Activated naive CD8-positive, alpha-beta T cell (primary cell): ENCODE measurements at regions not wholly inside any gene's neighbourhood (a gene's known extent, or its start where the extent isn't known, plus 50 kb on each side); places are given as distances from the start of the nearest gene placed in this dataset.
A peak's percentile ranks its signal among the peaks of the same experiment; 100 is the strongest.

Source experiments
- H3K27ac Mint-ChIP-seq: one replicate; pipeline ENCODE4 v1.8.0; 2021; ENCODE audit warnings: mixed read lengths
- H3K27me3 Mint-ChIP-seq: one replicate; pipeline ENCODE4 v1.8.0; 2021; ENCODE audit warnings: mixed read lengths
- H3K36me3 Mint-ChIP-seq: one replicate; pipeline ENCODE4 v1.8.0; 2021; ENCODE audit warnings: mixed read lengths
- H3K4me1 Mint-ChIP-seq: one replicate; pipeline ENCODE4 v1.8.0; 2021; ENCODE audit warnings: low read depth, mixed read lengths
- H3K4me3 Mint-ChIP-seq: one replicate; pipeline ENCODE4 v1.8.0; 2021; ENCODE audit warnings: mild to moderate bottlenecking, mixed read lengths
- H3K9me3 Mint-ChIP-seq: one replicate; pipeline ENCODE4 v1.8.0; 2021; ENCODE audit warnings: low read depth, mixed read lengths

DNA sequence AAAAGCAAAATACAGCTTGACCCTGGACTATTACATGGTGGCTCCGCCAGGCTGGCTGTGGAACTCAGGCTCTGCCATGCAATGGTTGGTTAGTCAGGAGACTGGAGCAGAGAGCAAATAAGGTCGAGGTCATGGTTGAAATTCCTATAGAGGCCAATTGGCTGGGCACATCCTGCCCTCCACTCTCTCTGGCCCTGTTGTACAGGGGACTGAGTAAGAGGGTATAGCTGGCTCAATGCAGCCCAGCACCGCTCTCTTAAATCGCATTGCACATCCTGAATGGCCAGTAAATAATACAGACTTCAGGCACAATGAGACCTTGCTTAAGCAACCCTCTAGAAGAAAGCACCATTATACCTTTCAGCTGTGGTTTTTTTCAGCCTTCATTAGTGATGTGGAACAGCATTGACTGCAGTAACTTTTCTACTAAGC lies 59.3 kb upstream of the PPP2R5A start:
- Mint-ChIP-seq H3K9me3 (no peaks in the 10 kb centered on the region), H3K27ac (no peak overlapping the region), H3K36me3 (peaks cover 2% of the 10 kb centered on the region), H3K4me3 (peak overlapping the region; percentile 46), H3K4me1 (peaks cover 25% of the 10 kb centered on the region), H3K27me3 (no peaks in the 10 kb centered on the region)

- H3K9me3 Mint-ChIP-seq = no peaks in the 10 kb centered on the region
- H3K27ac Mint-ChIP-seq = no peak overlapping the region
- no peak overlapping the region for H3K4me3 Mint-ChIP-seq
- H3K36me3 Mint-ChIP-seq = peaks cover 2% of the 10 kb centered on the region
- H3K27me3 Mint-ChIP-seq = no peaks in the 10 kb centered on the region
- H3K4me1 Mint-ChIP-seq = peaks cover 28% of the 10 kb centered on the region
Observed at GRCh38 chr1:212226467-212226866, 58.7 kb upstream of the PPP2R5A start.

DNA sequence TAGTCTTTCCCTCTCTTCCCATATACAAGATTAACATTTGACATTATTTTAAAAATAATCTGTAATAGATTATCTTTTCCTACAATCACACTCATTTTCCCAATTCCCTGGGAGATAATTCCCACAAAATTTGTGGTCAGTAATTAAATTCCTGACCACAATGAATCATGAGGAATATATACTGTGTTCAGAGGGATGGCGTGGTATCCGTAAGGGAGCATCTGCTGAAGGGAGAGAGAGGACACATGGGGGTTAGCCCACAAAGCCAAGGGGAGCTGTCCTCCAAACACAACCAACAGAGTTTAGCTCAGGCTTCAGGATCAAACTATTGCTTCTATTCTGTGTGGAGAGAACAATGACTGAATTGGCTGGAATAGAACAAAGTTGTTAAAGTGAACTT lies 57.1 kb upstream of the PPP2R5A start:
- Mint-ChIP-seq H3K27ac (no peak overlapping the region), H3K4me3 (no peak overlapping the region), H3K9me3 (no peaks in the 10 kb centered on the region), H3K4me1 (peaks cover 37% of the 10 kb centered on the region), H3K27me3 (no peaks in the 10 kb centered on the region), H3K36me3 (peaks cover 2% of the 10 kb centered on the region)

- Mint-ChIP-seq H3K9me3 (no peaks in the 10 kb centered on the region), H3K27me3 (no peaks in the 10 kb centered on the region), H3K4me1 (peaks cover 37% of the 10 kb centered on the region), H3K4me3 (no peak overlapping the region), H3K36me3 (peaks cover 2% of the 10 kb centered on the region), H3K27ac (no peak overlapping the region)
Observed at GRCh38 chr1:212228591-212229119, 56.6 kb upstream of the PPP2R5A start.

DNA sequence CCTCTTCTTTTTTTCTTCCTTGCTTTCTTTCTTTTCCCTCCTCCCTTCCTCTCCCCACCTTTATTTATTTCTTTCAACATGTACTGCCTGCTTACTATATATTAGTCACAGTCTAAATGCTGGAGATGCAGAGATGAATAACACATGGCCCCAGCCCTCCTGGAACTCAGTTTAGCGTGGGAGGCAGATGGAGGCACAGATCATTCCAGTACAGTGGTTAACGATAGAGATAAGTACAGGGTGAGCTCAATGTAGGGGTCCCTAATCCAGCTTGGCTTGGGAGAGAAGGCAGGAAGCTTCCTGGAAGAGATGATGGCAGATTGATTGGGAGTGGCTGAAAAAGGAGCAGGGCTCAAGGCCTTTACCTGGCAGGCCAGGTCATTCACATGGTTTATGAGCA lies 55.6 kb upstream of the PPP2R5A start:
- no peaks in the 10 kb centered on the region for H3K27me3 Mint-ChIP-seq
- no peak overlapping the region for H3K4me3 Mint-ChIP-seq
- peaks cover 37% of the 10 kb centered on the region for H3K4me1 Mint-ChIP-seq
- H3K9me3 Mint-ChIP-seq = no peaks in the 10 kb centered on the region
- H3K27ac Mint-ChIP-seq = no peak overlapping the region
- peaks cover 2% of the 10 kb centered on the region for H3K36me3 Mint-ChIP-seq

- Mint-ChIP-seq H3K27me3 (no peaks in the 10 kb centered on the region), H3K4me1 (peaks cover 37% of the 10 kb centered on the region), H3K27ac (no peak overlapping the region), H3K4me3 (no peak overlapping the region), H3K36me3 (peaks cover 2% of the 10 kb centered on the region), H3K9me3 (no peaks in the 10 kb centered on the region)
Observed at GRCh38 chr1:212230329-212230728, 54.9 kb upstream of the PPP2R5A start.

- H3K4me3 Mint-ChIP-seq = no peak overlapping the region
- no peak overlapping the region for H3K27ac Mint-ChIP-seq
- peaks cover 2% of the 10 kb centered on the region for H3K36me3 Mint-ChIP-seq
Observed at GRCh38 chr1:212231372-212231771, 53.8 kb upstream of the PPP2R5A start.

DNA sequence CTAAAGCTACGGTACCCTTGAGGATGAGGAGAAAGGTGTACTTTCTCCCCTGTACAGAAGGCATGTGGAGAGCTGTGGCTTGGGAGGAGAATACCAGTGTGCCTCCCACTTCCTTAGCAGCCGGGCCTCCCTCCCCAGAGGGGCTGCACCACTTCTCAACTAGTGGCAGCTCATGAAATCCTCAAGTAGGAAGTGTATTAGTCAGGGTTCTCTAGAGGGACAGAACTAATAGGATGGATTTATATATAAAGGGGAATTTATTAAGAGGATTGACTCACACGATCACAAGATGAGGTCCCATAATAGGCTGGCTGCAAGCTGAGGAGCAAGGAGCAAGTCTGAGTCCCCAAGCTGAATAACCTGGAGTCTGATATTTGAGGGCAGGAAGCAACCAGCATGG lies 53.1 kb upstream of the PPP2R5A start:
- H3K36me3 Mint-ChIP-seq = peaks cover 2% of the 10 kb centered on the region
- H3K9me3 Mint-ChIP-seq = no peaks in the 10 kb centered on the region
- no peak overlapping the region for H3K4me3 Mint-ChIP-seq
- H3K27me3 Mint-ChIP-seq = no peaks in the 10 kb centered on the region
- H3K4me1 Mint-ChIP-seq = peaks cover 24% of the 10 kb centered on the region
- H3K27ac Mint-ChIP-seq = no peak overlapping the region

More at GRCh38 chr1:212231372-212231771, 53.8 kb upstream of the PPP2R5A start:
- Mint-ChIP-seq H3K27me3 (no peaks in the 10 kb centered on the region), H3K9me3 (no peaks in the 10 kb centered on the region), H3K4me1 (peaks cover 29% of the 10 kb centered on the region)

DNA sequence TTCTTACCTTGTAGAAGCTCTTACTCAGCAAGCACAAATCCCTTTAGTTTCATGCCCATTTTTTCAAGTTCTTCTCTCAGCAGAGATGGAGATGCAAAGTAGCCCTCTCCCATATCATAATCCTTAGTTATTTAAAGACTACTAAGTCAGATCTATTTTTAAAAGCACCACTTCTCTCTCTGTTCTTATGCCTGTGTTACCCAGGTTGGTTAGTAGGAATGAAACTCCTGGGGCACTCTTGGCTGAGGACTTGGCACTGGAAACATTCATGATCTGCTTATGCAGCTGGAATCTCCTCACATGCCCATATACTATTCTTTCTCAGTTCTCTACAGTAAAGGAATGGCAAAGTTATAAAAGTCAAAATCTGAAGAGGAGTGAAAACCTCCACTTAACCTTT lies 51.9 kb upstream of the PPP2R5A start:
- H3K27me3 Mint-ChIP-seq = no peaks in the 10 kb centered on the region
- no peaks in the 10 kb centered on the region for H3K9me3 Mint-ChIP-seq
- H3K4me1 Mint-ChIP-seq = peaks cover 24% of the 10 kb centered on the region
- H3K4me3 Mint-ChIP-seq = no peak overlapping the region
- no peak overlapping the region for H3K27ac Mint-ChIP-seq
- no peaks in the 10 kb centered on the region for H3K36me3 Mint-ChIP-seq

GRCh38 chr1:212234431-212235395 lies 50.5 kb upstream of the PPP2R5A start:
- no peaks in the 10 kb centered on the region for H3K27me3 Mint-ChIP-seq
- no peaks in the 10 kb centered on the region for H3K36me3 Mint-ChIP-seq
- peaks cover 26% of the 10 kb centered on the region for H3K4me1 Mint-ChIP-seq
- H3K4me3 Mint-ChIP-seq = peak overlapping the region; percentile 21
- H3K27ac Mint-ChIP-seq = peak overlapping the region; percentile 54
- H3K9me3 Mint-ChIP-seq = no peaks in the 10 kb centered on the region
